ENCODE measurements at regions not wholly inside any gene's neighbourhood (a gene's known extent, or its start where the extent isn't known, plus 50 kb on each side); places are given as distances from the start of the nearest gene placed in this dataset.

- TF ChIP-seq POLR2A (IDR thresholded peaks at IDR 0.05) (no peak), CTCF (IDR thresholded peaks at IDR 0.05) (no peak)
These were observed 75.0 kb upstream of the NEURL1B start for GRCh38 chr5:172565931-172566665.
